NCI-H2196 (cell line): ENCODE measurements at regions not wholly inside any gene's neighbourhood (a gene's known extent, or its start where the extent isn't known, plus 50 kb on each side); places are given as distances from the start of the nearest gene placed in this dataset.
A peak's percentile ranks its signal among the peaks of the same experiment; 100 is the strongest.
"Not testable (repeated sequence)": the region's sequence is repeated elsewhere in the genome, so short reads cannot be mapped to it uniquely, and the experiment has no call there.

Experiments used
- DNase-seq: peaks from one replicate; lab custom pipeline; 2025; ENCODE audit not compliant: unreplicated experiment; lab: John Stamatoyannopoulos, UW

DNA sequence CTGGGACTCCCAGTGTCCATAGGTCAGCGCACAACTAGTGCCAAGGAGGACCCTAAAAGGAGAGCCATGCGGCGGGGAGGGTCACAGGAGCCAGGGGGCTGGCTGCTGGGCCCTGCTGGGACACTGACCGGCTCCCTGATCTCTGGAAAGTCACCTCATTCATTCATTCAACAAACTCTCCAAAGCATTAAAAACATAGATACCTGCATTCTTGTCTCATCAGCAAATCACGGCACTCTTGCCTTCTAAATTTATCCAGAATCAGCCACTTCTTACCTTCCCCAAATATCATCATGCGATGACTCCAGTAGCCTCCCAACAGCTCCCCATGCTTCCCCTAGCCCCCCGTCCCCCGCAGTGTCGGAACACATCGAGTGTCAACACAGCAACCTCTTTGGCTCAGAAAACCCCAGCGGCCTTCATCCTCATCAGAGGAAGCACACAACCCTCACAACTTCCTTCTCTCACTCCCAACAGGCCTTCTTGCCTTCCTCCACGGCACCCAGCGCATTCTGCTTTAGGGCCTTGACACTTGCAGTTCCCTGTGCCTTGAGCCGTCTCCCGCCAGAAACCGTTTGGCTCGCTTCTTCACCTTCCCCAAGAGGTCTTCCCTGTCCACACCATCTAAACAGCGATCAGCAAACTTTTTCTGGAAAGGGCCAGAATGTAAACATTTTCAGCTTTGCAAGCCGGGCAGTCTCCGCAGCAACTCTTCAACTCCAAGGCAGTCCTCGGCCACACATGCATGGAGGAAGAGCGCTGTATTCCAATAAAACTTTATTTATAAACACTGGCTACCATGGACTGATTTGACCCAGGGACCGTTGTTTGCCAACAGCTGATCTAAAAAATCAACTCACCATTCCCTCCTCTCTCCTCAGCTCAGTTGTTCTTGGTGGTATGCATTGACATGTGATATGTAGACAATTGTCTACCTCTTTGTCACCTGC lies 119.5 kb upstream of the TNRC6C start:
- DNase-seq = no peak

GRCh38 chr17:77839698-77840512 lies 118.6 kb upstream of the TNRC6C start:
- no peak for DNase-seq

GRCh38 chr17:77840513-77841165 lies 117.9 kb upstream of the TNRC6C start:
- DNase-seq = no peak

- DNase-seq = peak; percentile 72
Measured at GRCh38 chr17:77841742-77842527, 116.6 kb upstream of the TNRC6C start.

DNA sequence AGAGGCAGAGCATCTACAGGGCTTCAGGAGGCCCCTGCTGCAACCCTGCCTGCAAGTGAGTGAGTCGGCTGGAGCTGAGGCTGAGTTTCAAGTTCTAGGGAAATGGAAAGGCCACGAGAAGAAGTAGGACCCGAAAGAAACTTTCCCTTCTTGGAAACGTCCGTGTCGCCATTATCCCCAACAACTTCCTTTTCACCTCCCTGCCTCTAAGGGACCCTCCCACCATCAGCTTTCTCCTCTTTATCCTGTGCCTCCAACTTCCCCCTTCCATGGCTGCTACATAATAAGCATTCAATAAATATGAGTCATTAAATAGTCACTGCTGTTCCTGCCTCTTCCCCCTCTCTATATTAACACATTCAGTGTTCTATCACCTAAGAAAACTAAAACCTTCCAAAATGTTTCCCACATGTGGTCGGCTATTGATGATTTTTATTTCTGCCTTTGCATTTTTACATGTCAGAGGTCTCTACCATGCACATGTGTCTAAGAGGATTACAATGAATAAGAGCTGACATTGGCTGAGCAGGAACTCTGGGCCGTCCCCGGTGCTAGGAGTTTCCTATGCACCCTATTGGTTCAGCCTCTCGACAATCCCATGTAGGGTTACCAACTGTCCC lies 115.9 kb upstream of the TNRC6C start:
- no peak for DNase-seq

DNA sequence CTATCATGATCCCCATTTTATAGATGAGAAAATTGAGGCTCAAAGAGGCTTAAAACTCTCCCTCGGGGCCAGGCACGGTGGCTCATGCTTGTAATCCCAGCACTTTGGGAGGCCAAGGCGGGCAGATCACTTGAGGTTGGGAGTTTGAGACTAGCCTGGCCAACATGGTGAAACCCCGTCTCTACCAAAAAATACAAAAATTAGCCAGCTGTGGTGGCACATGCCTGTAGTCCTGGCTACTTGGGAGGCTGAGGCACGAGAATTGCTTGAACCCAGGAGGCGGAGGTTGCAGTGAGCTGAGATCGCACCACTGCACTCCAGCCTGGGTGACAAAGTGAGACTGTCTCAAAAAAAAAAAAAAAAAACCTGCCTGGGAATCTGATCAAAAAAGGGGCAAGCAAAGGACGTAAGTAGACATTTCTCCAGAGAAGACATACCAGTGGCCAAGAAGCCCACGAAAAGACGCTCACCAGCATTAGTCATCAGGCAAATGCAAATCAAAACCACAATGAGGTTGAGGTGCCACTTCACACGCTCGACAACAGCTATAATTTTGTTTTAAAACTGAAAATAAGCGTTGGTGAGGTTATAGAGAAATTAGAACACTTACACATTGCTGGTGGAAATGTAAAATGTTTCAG lies 115.1 kb upstream of the TNRC6C start:
- DNase-seq = not testable (repeated sequence)

GRCh38 chr17:77843896-77844295 lies 114.6 kb upstream of the TNRC6C start:
- no peak for DNase-seq

DNA sequence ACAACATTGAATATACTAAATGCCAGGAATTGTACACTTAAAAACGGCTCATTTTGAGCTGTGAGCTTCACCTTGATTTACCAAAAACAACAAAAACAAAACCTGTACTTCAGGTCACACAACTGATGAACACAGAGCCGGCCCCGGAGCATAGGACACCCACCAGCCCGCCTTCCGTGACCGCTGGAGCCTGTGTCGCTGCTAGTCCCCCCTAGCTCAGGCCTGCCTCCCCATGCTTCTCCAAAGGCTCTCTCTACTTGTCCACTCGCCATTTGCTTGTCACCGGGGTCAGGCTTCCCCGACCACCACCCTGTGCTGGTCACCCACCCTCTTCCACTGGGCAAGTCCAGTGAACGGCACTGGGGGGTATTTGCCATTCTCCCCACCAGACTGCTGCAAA lies 113.8 kb upstream of the TNRC6C start:
- DNase-seq = no peak

DNA sequence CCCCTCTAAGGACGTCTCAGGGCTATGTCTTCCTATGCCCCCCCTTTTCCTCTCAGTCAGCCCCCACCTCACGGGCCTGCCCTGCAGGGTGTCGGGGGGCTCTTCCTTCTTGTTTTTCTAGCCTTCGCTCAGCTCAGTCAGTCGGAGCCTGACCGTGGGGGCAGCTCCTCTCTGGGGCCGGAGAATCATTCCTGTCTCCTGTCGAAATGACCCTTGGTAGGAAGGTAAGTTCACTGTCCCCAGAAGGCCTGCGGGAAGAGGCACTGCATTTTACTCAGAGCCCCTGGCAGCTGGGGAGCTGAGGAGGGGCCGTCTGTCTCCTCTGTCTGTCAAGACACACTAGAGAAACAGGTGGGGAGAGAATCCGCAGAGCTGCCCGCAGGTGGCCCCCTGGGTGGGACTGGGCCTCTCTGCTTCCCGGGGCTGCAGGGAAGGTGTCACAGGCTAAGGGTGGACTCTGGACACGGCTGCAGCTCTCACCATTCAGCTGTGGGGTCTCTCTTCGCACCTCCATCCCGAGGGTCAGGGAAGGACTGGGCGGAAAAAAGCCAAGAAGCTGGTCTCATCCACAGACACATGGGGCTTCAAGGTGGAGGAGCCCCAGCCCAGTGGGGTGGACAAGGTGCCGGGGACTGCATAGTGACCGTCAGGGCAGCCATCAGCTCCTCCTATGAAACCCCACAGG lies 112.8 kb upstream of the TNRC6C start:
- DNase-seq = no peak

DNA sequence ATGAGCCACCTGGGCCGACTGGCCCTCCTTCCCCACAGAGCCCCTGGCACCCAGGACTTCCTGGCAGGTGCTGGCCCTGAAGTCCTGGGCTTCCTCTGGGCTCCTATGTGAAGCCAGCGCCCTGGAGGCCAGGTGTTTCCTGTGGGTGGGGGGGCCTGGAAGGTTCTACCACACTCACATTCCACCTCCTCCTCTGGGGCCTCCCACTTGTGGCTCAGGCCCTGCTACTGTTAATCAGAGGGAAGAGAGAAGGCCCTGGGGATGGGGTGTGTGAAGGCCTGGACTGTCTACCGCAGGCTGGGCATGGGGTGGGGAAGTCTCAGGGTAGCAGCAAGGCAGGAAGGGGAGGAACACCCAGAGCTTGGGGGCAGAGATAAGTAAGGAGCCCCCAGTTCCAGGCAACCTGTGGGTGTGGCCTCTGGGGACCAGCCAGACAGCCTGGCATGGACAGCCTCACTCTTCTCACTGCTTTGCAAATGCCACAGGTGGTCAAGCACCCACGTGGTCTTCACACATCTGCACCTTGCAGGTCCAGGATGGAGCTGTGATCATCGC lies 111.9 kb upstream of the TNRC6C start:
- peak; percentile 65 for DNase-seq

GRCh38 chr17:77847221-77848085 lies 111.0 kb upstream of the TNRC6C start:
- no peak for DNase-seq

- no peak for DNase-seq
Measured at GRCh38 chr17:77848257-77848656, 110.2 kb upstream of the TNRC6C start.

- no peak for DNase-seq
Measured at GRCh38 chr17:77849239-77849638, 109.3 kb upstream of the TNRC6C start.

DNA sequence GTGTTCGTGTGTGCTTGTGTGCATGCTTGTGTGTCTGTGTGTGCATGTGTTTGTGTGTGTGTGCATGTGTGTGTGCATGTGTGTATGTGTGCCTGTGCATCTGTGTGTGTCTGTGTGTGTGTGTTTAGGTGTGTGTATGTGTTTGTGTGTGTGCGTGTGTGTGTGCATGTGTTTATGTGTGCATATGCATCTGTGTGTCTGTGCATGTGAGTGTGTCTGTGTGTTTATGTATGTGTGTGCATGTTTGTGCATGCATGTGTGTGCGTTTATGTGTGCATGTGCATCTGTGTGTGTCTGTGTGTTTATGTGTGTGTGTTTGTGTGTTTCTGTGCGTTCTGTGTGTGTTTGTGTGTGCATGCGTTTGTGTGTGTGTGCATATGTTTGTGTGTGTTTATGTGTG lies 106.6 kb upstream of the TNRC6C start:
- no peak for DNase-seq

GRCh38 chr17:77852731-77853130 lies 105.8 kb upstream of the TNRC6C start:
- no peak for DNase-seq

GRCh38 chr17:77853191-77853977 lies 105.1 kb upstream of the TNRC6C start:
- DNase-seq = no peak

DNA sequence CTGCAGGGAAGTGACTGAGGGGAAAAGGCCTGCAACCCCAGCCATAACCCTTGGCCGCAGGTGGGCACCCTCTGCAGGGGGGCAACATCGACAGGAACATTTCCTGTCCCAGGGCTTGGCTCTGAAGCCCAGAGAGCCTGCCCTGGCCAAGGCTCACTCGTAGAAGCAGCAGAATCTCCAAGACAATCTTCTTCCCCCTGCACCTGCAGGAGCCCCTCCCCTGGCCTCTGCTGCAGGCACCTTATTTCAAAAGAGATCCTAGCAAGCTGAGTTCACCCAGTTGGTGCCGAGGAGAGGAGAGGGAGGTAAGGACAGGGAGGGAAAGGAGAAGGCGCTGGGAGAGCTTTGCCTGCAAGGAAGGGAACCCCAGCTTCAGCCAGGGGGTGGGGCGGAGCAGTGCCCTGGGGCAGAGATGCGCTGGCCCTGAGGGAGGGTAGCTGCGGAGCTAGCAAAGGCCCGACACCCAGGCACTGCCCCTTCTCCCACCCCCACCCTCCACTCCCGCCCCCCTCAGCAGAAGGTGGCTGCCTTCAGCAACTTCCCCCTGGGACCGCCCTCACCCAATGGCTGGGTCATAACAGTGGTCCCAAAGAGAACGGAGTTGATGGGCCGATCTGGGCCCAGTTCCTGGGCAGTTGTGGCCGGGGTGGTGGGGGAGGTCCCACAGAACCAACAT lies 104.3 kb upstream of the TNRC6C start:
- no peak for DNase-seq
